Motor neuron (in vitro differentiated cells): ENCODE measurements at regions not wholly inside any gene's neighbourhood (a gene's known extent, or its start where the extent isn't known, plus 50 kb on each side); places are given as distances from the start of the nearest gene placed in this dataset.
A peak's percentile ranks its signal among the peaks of the same experiment; 100 is the strongest.
"Not testable (repeated sequence)": the region's sequence is repeated elsewhere in the genome, so short reads cannot be mapped to it uniquely, and the experiment has no call there.

Experiments used
- ATAC-seq, 8 experiments: fragments of 200-7000 bp; cut with Tn5 transposase; replicated peaks in 6 of 8; 2 replicates each; pipeline ENCODE4 v1.8.0; 2021; ENCODE audit warnings: mild to moderate bottlenecking in 8 of 8, moderate library complexity in 8 of 8
- H3K27ac ChIP-seq, 2 donors: fragments of 250-450 bp; sonication (Bioruptor Pico); 2 replicates each; pipeline ENCODE4 v1.9.0; 2021; ENCODE audit warnings: antibody characterized with exemption in 2 of 2, mild to moderate bottlenecking in 2 of 2, moderate library complexity in 1 of 2
- H3K4me1 ChIP-seq, 2 donors: fragments of 250-450 bp; sonication (Bioruptor Pico); replicated peaks in 1 of 2; 2 replicates each; pipeline ENCODE4 v1.6.1; 2021; ENCODE audit warnings: antibody characterized with exemption in 2 of 2, mild to moderate bottlenecking in 2 of 2, moderate library complexity in 1 of 2
- H3K4me3 ChIP-seq, 5 donors: fragments of 250-450 bp; sonication (Bioruptor Pico); 2 replicates each; pipeline ENCODE4 v1.9.0; 2021; ENCODE audit warnings: antibody characterized with exemption in 5 of 5, mild to moderate bottlenecking in 5 of 5, moderate library complexity in 4 of 5
- WGBS, 10 experiments: fragments of 450-650 bp; shearing (Covaris generic); methylation state at CpG; one replicate each; pipeline ENCODE4 v1.0.0; 2022; 5-methylcytosine and 5-hydroxymethylcytosine counted together
- in situ Hi-C, 9 experiments: fragments of 400-800 bp; cut with MboI; loops; one replicate each; pipeline ENCODE4 v1.15.0; 2021; ENCODE audit warnings: low sequenced_read_pairs in 9 of 9, low pct_unique_long_range_greater_than_20kb in 2 of 9; ENCODE audit not compliant: unreplicated experiment in 9 of 9

- 22 to 86% (median 43%) methylated on average over 1 to 2 of the region's 2 CpGs; no CpG with 5 or more reads in 4 of the 10 experiments for WGBS, 10 experiments
- no peaks in the 10 kb centered on the region for H3K4me1 ChIP-seq
- in situ Hi-C loops: no loop called here
- no peak for ATAC-seq
- no peak overlapping the region for H3K27ac ChIP-seq
- H3K4me3 ChIP-seq: no peak overlapping the region
Observed at GRCh38 chrX:46234775-46235174, 310.4 kb downstream of the ZNF674 start.

- no CpG with 5 or more reads among the region's 6 CpGs for WGBS, 10 experiments
- no peak overlapping the region for H3K4me3 ChIP-seq
- no peaks in the 10 kb centered on the region for H3K4me1 ChIP-seq
- ATAC-seq: no peak
- no peak overlapping the region for H3K27ac ChIP-seq
- in situ Hi-C loops: no loop called here
Observed at GRCh38 chrX:46228389-46228788, 316.8 kb downstream of the ZNF674 start.

GRCh38 chrX:46226422-46226821 lies 318.8 kb downstream of the ZNF674 start:
- no peak for ATAC-seq
- no peak overlapping the region for H3K27ac ChIP-seq
- no peak overlapping the region for H3K4me3 ChIP-seq
- 33 to 86% (median 50%) methylated on average over 1 of the region's 1 CpG; no CpG with 5 or more reads in 7 of the 10 experiments for WGBS, 10 experiments
- in situ Hi-C loops: no loop called here
- no peaks in the 10 kb centered on the region for H3K4me1 ChIP-seq

- ATAC-seq, in situ Hi-C loops, H3K4me3 ChIP-seq, H3K4me1 ChIP-seq, H3K27ac ChIP-seq: not testable (repeated sequence)
Observed at GRCh38 chrX:46223499-46223898, 321.7 kb downstream of the ZNF674 start.

- Histone ChIP-seq H3K4me1 (no peaks in the 10 kb centered on the region), H3K4me3 (no peak overlapping the region), H3K27ac (no peak overlapping the region)
- WGBS, 10 experiments: 30 to 92% (median 40%) methylated on average over 1 to 2 of the region's 3 CpGs; no CpG with 5 or more reads in 7 of the 10 experiments
- in situ Hi-C loops: no loop called here
- no peak for ATAC-seq
Observed at GRCh38 chrX:46220822-46221221, 324.4 kb downstream of the ZNF674 start.

- H3K4me1 ChIP-seq: no peaks in the 10 kb centered on the region
- in situ Hi-C loops: no loop called here
- 80% methylated on average over 1 of the region's 1 CpG; no CpG with 5 or more reads in 9 of the 10 experiments for WGBS, 10 experiments
- no peak overlapping the region for H3K4me3 ChIP-seq
- no peak overlapping the region for H3K27ac ChIP-seq
- no peak for ATAC-seq
Observed at GRCh38 chrX:46218373-46218772, 326.8 kb downstream of the ZNF674 start.

- WGBS, 10 experiments: 28 to 54% methylated on average over 2 of the region's 2 CpGs; no CpG with 5 or more reads in 8 of the 10 experiments
- no peaks in the 10 kb centered on the region for H3K4me1 ChIP-seq
- no peak for ATAC-seq
Observed at GRCh38 chrX:46216406-46216805, 328.8 kb downstream of the ZNF674 start.

GRCh38 chrX:46211079-46211478 lies 334.1 kb downstream of the ZNF674 start:
- 80 to 100% (median 100%) methylated on average over 1 to 3 of the region's 4 CpGs; no CpG with 5 or more reads in 3 of the 10 experiments for WGBS, 10 experiments
- ATAC-seq: no peak
- in situ Hi-C loops: no loop called here
- Histone ChIP-seq H3K27ac (no peak overlapping the region), H3K4me3 (no peak overlapping the region), H3K4me1 (no peaks in the 10 kb centered on the region)

More at GRCh38 chrX:46216406-46216805, 328.8 kb downstream of the ZNF674 start:
- Histone ChIP-seq H3K27ac (no peak overlapping the region), H3K4me3 (no peak overlapping the region)
- in situ Hi-C loops: no loop called here

- no peak overlapping the region for H3K27ac ChIP-seq
- H3K4me1 ChIP-seq: no peaks in the 10 kb centered on the region
- in situ Hi-C loops: no loop called here
- 24 to 43% (median 30%) methylated on average over 2 to 4 of the region's 4 CpGs; no CpG with 5 or more reads in 7 of the 10 experiments for WGBS, 10 experiments
- ATAC-seq: peak in 2 of 8 experiments; percentile 36 to 46
- no peak overlapping the region for H3K4me3 ChIP-seq
Observed at GRCh38 chrX:46209768-46210167, 335.5 kb downstream of the ZNF674 start.

- Histone ChIP-seq H3K4me3 (no peak overlapping the region), H3K27ac (no peak overlapping the region), H3K4me1 (no peaks in the 10 kb centered on the region)
- ATAC-seq: no peak
- in situ Hi-C loops: no loop called here
Observed at GRCh38 chrX:46209037-46209436, 336.2 kb downstream of the ZNF674 start.

- 65 to 100% (median 100%) methylated on average over 1 to 2 of the region's 2 CpGs; no CpG with 5 or more reads in 6 of the 10 experiments for WGBS, 10 experiments
- H3K27ac ChIP-seq: no peak overlapping the region
- no peak overlapping the region for H3K4me3 ChIP-seq
- in situ Hi-C loops: no loop called here
- H3K4me1 ChIP-seq: no peaks in the 10 kb centered on the region
- ATAC-seq: no peak
Observed at GRCh38 chrX:46208225-46208854, 336.9 kb downstream of the ZNF674 start.

- WGBS, 10 experiments: 57% methylated on average over 1 of the region's 1 CpG; no CpG with 5 or more reads in 9 of the 10 experiments
- Histone ChIP-seq H3K27ac (no peak overlapping the region), H3K4me1 (no peaks in the 10 kb centered on the region), H3K4me3 (no peak overlapping the region)
- ATAC-seq: no peak
- in situ Hi-C loops: no loop called here
Observed at GRCh38 chrX:46204721-46205422, 340.3 kb downstream of the ZNF674 start.

GRCh38 chrX:46202733-46203514 lies 342.3 kb downstream of the ZNF674 start:
- in situ Hi-C loops: no loop called here
- 32 to 100% (median 80%) methylated on average over 1 to 5 of the region's 10 CpGs; no CpG with 5 or more reads in 1 of the 10 experiments for WGBS, 10 experiments
- ATAC-seq: no peak
- no peak overlapping the region for H3K4me3 ChIP-seq
- H3K27ac ChIP-seq: no peak overlapping the region
- no peaks in the 10 kb centered on the region for H3K4me1 ChIP-seq
